PC-9 (cell line): ENCODE measurements at regions not wholly inside any gene's neighbourhood (a gene's known extent, or its start where the extent isn't known, plus 50 kb on each side); places are given as distances from the start of the nearest gene placed in this dataset.

Source experiments
- BruUV-seq: library from RNA; stranded (reverse); fragments of 400-500 nt; replicated peaks from 2 replicates; lab custom pipeline; 2021; lab: Mats Ljungman, UMichigan
- CTCF ChIA-PET: fragments of 300-600 bp; sonication (Branson Sonifier 250); formaldehyde crosslinking; loops from one replicate; lab custom pipeline; 2022; ENCODE audit warnings: antibody characterized with exemption; lab: Charles Lee
- POLR2A ChIA-PET: fragments of 300-600 bp; sonication (Branson Sonifier 250); formaldehyde crosslinking; loops from one replicate; lab custom pipeline; 2022; ENCODE audit warnings: antibody characterized with exemption; ENCODE audit not compliant: unreplicated experiment; lab: Charles Lee
- DNase-seq, 2 experiments: peaks; one replicate each; pipeline versions ENCODE4 v3.0.0 to v3.0.0-alpha.2; 2015 to 2022; ENCODE audit warnings: mixed read lengths in 1 of 2
- H2AFZ ChIP-seq: fragments of 200-600 bp; sonication (generic); 2 replicates; pipeline ENCODE4 v1.8.1; 2017; ENCODE audit warnings: antibody characterized with exemption
- H3F3A ChIP-seq: fragments of 200-600 bp; sonication (generic); 2 replicates; pipeline ENCODE4 v1.8.1; 2017; ENCODE audit warnings: antibody characterized with exemption, mild to moderate bottlenecking, low read depth; ENCODE audit not compliant: insufficient read depth
- H3K27ac ChIP-seq: fragments of 200-600 bp; sonication (generic); 2 replicates; pipeline ENCODE4 v1.6.1; 2016; ENCODE audit warnings: mixed run types
- H3K27me3 ChIP-seq: fragments of 200-600 bp; sonication (generic); 2 replicates; pipeline ENCODE4 v1.6.1; 2016; ENCODE audit warnings: low read depth, mixed run types; ENCODE audit not compliant: insufficient read depth
- H3K36me3 ChIP-seq: fragments of 200-600 bp; sonication (generic); 2 replicates; pipeline ENCODE4 v1.6.1; 2016; ENCODE audit warnings: low read depth, mixed run types
- H3K4me1 ChIP-seq: fragments of 200-600 bp; sonication (generic); replicated peaks from 2 replicates; pipeline ENCODE4 v1.6.1; 2016; ENCODE audit warnings: mixed run types; ENCODE audit not compliant: insufficient read depth
- H3K4me2 ChIP-seq: fragments of 200-600 bp; sonication (generic); 2 replicates; pipeline ENCODE4 v1.6.1; 2017; ENCODE audit warnings: mixed run types
- H3K4me3 ChIP-seq: fragments of 200-600 bp; sonication (generic); 2 replicates; pipeline ENCODE4 v1.6.1; 2016; ENCODE audit warnings: mixed run types
- H3K79me2 ChIP-seq: fragments of 200-600 bp; sonication (generic); 2 replicates; pipeline ENCODE4 v1.6.1; 2017; ENCODE audit warnings: low read depth, mixed run types
- H3K9me2 ChIP-seq: fragments of 200-600 bp; sonication (generic); 2 replicates; pipeline ENCODE4 v1.8.1; 2017; ENCODE audit warnings: mild to moderate bottlenecking; ENCODE audit not compliant: insufficient read depth
- H3K9me3 ChIP-seq: fragments of 200-600 bp; sonication (generic); 2 replicates; pipeline ENCODE4 v1.8.1; 2016; ENCODE audit warnings: low read depth; ENCODE audit not compliant: insufficient read depth
- H4K20me1 ChIP-seq: fragments of 200-600 bp; sonication (generic); 2 replicates; pipeline ENCODE4 v1.8.1; 2017; ENCODE audit not compliant: insufficient read depth
- EZH2 ChIP-seq: fragments of 200-600 bp; sonication (generic); IDR thresholded peaks from 2 replicates; pipeline ENCODE4 v1.8.0; 2017; ENCODE audit warnings: antibody characterized with exemption, low read depth
- intact Hi-C: fragments of 100-400 bp; cut with micrococcal nuclease; formaldehyde crosslinking; loops from one replicate; pipeline ENCODE4 v1.10.0; 2022; ENCODE audit not compliant: unreplicated experiment
- TF ChIP-seq, protein P1 (sequence below): fragments of 200-600 bp; sonication (generic); conservative IDR thresholded peaks from 2 replicates; pipeline ENCODE4 v1.6.1; 2017; ENCODE audit warnings: mixed run types, antibody characterized with exemption, mild to moderate bottlenecking, moderate library complexity

DNA sequence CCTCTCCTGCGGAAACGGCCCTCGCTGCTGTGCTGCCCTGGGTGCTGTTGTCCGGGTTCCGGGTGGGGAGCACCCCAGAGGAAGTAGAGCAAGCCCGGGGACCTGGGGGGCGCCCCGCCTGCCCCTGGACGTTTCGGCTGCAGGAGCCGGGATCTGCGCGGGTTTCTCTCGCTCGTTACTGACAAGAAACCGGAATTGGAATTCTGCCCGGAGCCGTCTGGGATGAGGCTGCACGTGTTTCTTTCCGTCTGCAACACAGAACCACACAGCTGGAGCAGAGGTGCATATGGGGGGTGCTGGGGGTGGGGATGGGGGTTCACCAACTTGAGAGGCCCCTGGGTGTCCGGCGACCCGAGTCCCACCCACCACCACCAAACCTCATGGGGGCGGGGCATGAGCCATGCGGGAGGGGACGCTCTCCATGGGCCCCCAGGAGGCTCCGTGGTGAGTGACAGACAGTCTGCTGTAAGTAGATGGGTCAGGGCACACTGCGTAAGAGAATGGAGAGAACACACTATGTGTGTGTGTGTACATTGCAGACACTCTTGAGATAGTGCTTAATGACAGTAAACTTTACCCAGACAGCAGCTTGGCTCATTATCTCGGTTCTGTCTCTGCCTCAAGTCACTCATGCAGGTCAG lies 261.4 kb upstream of the C1orf174 start:
- Histone ChIP-seq H3K4me2 (no peak overlapping the region), H3K36me3 (no peaks in the 10 kb centered on the region), H4K20me1 (no peaks in the 10 kb centered on the region), H3K79me2 (no peaks in the 10 kb centered on the region), H2AFZ (no peak overlapping the region), H3K27ac (no peak overlapping the region), H3K9me3 (no peaks in the 10 kb centered on the region), H3K4me3 (no peak overlapping the region), H3K4me1 (no peaks in the 10 kb centered on the region), H3K27me3 (peaks cover 97% of the 10 kb centered on the region), H3K9me2 (no peaks in the 10 kb centered on the region), H3F3A (no peaks in the 10 kb centered on the region)
- intact Hi-C loops: no loop called here
- DNase-seq: no peak
- ChIA-PET CTCF (no interaction called here), POLR2A (no interaction called here)
- no TSS peak for BruUV-seq
- TF ChIP-seq, protein P1, sequence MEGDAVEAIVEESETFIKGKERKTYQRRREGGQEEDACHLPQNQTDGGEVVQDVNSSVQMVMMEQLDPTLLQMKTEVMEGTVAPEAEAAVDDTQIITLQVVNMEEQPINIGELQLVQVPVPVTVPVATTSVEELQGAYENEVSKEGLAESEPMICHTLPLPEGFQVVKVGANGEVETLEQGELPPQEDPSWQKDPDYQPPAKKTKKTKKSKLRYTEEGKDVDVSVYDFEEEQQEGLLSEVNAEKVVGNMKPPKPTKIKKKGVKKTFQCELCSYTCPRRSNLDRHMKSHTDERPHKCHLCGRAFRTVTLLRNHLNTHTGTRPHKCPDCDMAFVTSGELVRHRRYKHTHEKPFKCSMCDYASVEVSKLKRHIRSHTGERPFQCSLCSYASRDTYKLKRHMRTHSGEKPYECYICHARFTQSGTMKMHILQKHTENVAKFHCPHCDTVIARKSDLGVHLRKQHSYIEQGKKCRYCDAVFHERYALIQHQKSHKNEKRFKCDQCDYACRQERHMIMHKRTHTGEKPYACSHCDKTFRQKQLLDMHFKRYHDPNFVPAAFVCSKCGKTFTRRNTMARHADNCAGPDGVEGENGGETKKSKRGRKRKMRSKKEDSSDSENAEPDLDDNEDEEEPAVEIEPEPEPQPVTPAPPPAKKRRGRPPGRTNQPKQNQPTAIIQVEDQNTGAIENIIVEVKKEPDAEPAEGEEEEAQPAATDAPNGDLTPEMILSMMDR: no peak
- no peak for TF ChIP-seq EZH2

DNA sequence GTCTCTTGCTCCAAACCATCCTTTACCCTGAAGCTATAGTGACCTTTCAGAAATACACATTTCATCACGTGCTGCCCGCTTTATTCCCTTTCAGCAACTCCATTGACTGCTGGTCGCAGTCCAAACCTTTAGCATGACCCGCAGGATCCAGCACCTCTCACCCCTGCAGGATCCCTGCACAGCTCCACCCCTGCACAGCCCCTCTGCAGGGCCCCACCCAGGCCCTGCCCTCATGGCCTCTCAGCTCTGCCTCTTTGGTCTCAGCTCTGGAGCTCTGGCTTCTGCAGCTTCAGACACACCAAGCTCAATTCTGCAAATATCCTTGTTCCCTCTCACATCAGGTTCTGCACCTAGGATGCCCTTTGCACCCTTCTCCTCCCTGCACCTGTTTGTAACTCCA lies 264.9 kb upstream of the C1orf174 start:
- Histone ChIP-seq H3K4me1 (no peaks in the 10 kb centered on the region), H3K4me2 (no peak overlapping the region), H3K27ac (no peak overlapping the region), H3K36me3 (no peaks in the 10 kb centered on the region), H3F3A (no peaks in the 10 kb centered on the region), H3K9me2 (no peaks in the 10 kb centered on the region), H3K79me2 (no peaks in the 10 kb centered on the region), H4K20me1 (no peaks in the 10 kb centered on the region), H3K27me3 (peaks cover 97% of the 10 kb centered on the region), H3K9me3 (no peaks in the 10 kb centered on the region), H2AFZ (no peak overlapping the region), H3K4me3 (no peak overlapping the region)
- no TSS peak for BruUV-seq
- intact Hi-C loops: no loop called here
- TF ChIP-seq, protein P1: no peak
- TF ChIP-seq EZH2: no peak
- DNase-seq: no peak
- ChIA-PET POLR2A (no interaction called here), CTCF (no interaction called here)

DNA sequence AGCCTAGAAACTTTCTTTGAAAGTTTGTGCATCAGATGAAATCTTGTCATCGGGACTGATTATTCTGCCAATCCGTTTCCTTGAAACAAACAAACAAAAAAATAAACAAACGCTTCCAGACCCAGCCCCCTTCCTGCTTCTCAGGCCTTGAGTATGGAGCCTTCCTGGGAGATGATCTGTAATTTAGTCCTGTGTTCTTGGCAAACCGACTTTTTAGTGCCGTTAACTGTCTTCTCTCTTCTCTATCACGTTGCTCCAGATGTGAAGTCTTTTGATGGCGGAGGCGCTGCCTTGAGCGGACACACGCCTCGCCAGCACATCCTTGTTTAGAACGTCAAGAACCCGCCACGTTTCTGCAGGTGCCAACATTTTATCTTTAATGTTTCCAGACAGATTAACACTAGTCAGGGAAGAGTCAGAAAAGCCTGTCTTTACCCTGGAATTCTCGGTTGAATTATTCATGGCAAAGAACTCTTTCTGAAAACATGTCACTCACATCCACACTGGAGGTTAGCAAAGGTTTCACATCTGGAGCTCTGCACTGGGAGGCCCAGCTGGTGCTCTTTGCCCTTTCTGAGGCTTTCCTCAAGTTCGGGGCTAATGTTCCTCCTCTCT lies 265.7 kb upstream of the C1orf174 start:
- CTCF ChIA-PET: no interaction called here
- no TSS peak for BruUV-seq
- POLR2A ChIA-PET: no interaction called here
- no peak overlapping the region for H3K4me2 ChIP-seq
- H3F3A ChIP-seq: no peaks in the 10 kb centered on the region
- intact Hi-C loops: no loop called here
- no peak overlapping the region for H2AFZ ChIP-seq
- no peak overlapping the region for H3K4me3 ChIP-seq
- peaks cover 97% of the 10 kb centered on the region for H3K27me3 ChIP-seq
- H4K20me1 ChIP-seq: no peaks in the 10 kb centered on the region
- TF ChIP-seq, protein P1: no peak
- H3K36me3 ChIP-seq: no peaks in the 10 kb centered on the region
- no peaks in the 10 kb centered on the region for H3K9me3 ChIP-seq
- H3K79me2 ChIP-seq: no peaks in the 10 kb centered on the region
- DNase-seq: no peak
- H3K4me1 ChIP-seq: no peaks in the 10 kb centered on the region
- no peak overlapping the region for H3K27ac ChIP-seq
- H3K9me2 ChIP-seq: no peaks in the 10 kb centered on the region
